Gastrocnemius medialis (tissue), 4 donors: ENCODE measurements at regions not wholly inside any gene's neighbourhood (a gene's known extent, or its start where the extent isn't known, plus 50 kb on each side); places are given as distances from the start of the nearest gene placed in this dataset.

ENCODE experiments used
- POLR2A ChIP-seq, 2 donors: fragments of 450-650 bp; IDR thresholded peaks; one replicate each; pipeline ENCODE4 v1.6.1; 2017; ENCODE audit warnings: antibody characterized with exemption in 2 of 2, mild to moderate bottlenecking in 2 of 2, moderate library complexity in 2 of 2
- TF ChIP-seq, protein P1 (sequence below), 5 experiments: fragments of 450-650 bp in 3 of 5; fragments of 200-600 bp in 2 of 5; sonication (generic) in 2 of 5; IDR thresholded peaks in 4 of 5; conservative IDR thresholded peaks in 1 of 5; 1 replicate in 4 of 5; 2 replicates in 1 of 5; pipeline ENCODE4 v1.5.1; 2016 to 2019; ENCODE audit warnings: antibody characterized with exemption in 5 of 5, mild to moderate bottlenecking in 3 of 5, moderate library complexity in 3 of 5

DNA sequence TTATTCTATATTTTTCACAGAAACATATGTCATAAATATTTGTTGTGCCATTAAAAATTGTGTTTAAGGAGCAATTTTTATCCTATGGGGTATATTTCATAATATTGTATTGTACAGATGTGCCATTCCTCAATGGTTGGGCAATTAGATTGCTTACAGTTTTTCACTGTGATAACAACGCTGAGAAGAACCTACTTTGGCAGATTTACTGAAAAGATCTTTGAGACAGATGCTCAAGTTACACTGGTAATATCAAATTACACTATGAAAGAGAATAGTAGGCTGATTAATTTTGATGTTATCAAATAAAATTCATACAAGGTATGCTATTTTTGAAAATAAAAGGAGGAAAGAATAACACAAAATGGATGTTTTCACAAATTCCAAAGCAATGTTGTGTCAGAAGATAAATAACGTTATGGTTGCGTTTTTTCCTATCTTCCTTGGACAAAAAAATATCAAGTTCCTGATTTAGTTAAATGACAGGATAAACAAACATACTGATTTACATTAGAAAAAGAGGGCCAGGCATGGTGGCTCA is 335.1 kb upstream of the ZNF521 start:
- TF ChIP-seq, protein P1, sequence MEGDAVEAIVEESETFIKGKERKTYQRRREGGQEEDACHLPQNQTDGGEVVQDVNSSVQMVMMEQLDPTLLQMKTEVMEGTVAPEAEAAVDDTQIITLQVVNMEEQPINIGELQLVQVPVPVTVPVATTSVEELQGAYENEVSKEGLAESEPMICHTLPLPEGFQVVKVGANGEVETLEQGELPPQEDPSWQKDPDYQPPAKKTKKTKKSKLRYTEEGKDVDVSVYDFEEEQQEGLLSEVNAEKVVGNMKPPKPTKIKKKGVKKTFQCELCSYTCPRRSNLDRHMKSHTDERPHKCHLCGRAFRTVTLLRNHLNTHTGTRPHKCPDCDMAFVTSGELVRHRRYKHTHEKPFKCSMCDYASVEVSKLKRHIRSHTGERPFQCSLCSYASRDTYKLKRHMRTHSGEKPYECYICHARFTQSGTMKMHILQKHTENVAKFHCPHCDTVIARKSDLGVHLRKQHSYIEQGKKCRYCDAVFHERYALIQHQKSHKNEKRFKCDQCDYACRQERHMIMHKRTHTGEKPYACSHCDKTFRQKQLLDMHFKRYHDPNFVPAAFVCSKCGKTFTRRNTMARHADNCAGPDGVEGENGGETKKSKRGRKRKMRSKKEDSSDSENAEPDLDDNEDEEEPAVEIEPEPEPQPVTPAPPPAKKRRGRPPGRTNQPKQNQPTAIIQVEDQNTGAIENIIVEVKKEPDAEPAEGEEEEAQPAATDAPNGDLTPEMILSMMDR (IDR thresholded peaks at IDR 0.05 in 4 of 5, conservative IDR thresholded peaks at IDR 0.05 in 1 of 5), result no peak
- no peak for TF ChIP-seq POLR2A (IDR thresholded peaks at IDR 0.05)
